ENCODE measurements at regions not wholly inside any gene's neighbourhood (a gene's known extent, or its start where the extent isn't known, plus 50 kb on each side); places are given as distances from the start of the nearest gene placed in this dataset.

- H3K79me2 ChIP-seq (ENCODE audit: insufficient read depth, low read length): no peaks in the 10 kb centered on the region
- H2AFZ ChIP-seq (ENCODE audit: insufficient read depth, low read depth, low read length, poor library complexity, severe bottlenecking): peak overlapping the region; percentile 2
- Mint-ChIP-seq H3K4me3 (no peak overlapping the region), H3K4me1 (no peaks in the 10 kb centered on the region), H3K9me3 (no peaks in the 10 kb centered on the region), H3K27ac (no peak overlapping the region), H3K36me3 (no peaks in the 10 kb centered on the region), H3K27me3 (ENCODE audit: low read depth in 3 of 3) (peaks cover 4 to 21% (median 12%) of the 10 kb centered on the region in 3 donors)
- TF ChIP-seq CTCF (IDR thresholded peaks at IDR 0.05): no peak
- no peak for DNase-seq
- no peak overlapping the region for H3K4me3 ChIP-seq (replicated peaks in 1 of 3; ENCODE audit: low read depth in 2 of 3, low read length in 3 of 3)
- no peaks in the 10 kb centered on the region for H4K20me1 ChIP-seq (ENCODE audit: insufficient read depth, low read length)
- peaks cover 0 to 4% of the 10 kb centered on the region in 2 donors for H3K27me3 ChIP-seq (ENCODE audit: control insufficient read depth in 2 of 2, insufficient read depth in 2 of 2, low read length in 2 of 2)
- no peak overlapping the region for H3K4me2 ChIP-seq (replicated peaks; ENCODE audit: extremely low read depth, low read length, poor library complexity, severe bottlenecking)
- 100% methylated on average over 2 of the region's 8 CpGs for WGBS (ENCODE audit: insufficient coverage)
- intact Hi-C loops (cut with micrococcal nuclease): no loop called here
- no peak overlapping the region for H3K27ac ChIP-seq (ENCODE audit: low read depth in 1 of 2, low read length in 2 of 2)
- H3K9ac ChIP-seq (ENCODE audit: insufficient read depth, low read length, poor library complexity, severe bottlenecking): no peak overlapping the region
- no peaks in the 10 kb centered on the region for H3K4me1 ChIP-seq (ENCODE audit: control insufficient read depth in 1 of 2, insufficient read depth in 2 of 2, low read length in 2 of 2)
- H3K9me3 ChIP-seq (replicated peaks in 1 of 2; ENCODE audit: control insufficient read depth in 1 of 2, insufficient read depth in 1 of 2, low read length in 2 of 2): no peaks in the 10 kb centered on the region
- H3K36me3 ChIP-seq (replicated peaks in 1 of 2; ENCODE audit: control insufficient read depth in 1 of 2, insufficient read depth in 2 of 2, low read length in 2 of 2): no peaks in the 10 kb centered on the region
These were observed 63.0 kb upstream of the CALM2 start for GRCh38 chr2:47239119-47239969.

GRCh38 chr2:47238638-47239037 is 62.3 kb upstream of the CALM2 start:
- Histone ChIP-seq H3K27me3 (ENCODE audit: control insufficient read depth in 2 of 2, insufficient read depth in 2 of 2, low read length in 2 of 2) (peaks cover 0 to 4% of the 10 kb centered on the region in 2 donors), H3K4me1 (ENCODE audit: control insufficient read depth in 1 of 2, insufficient read depth in 2 of 2, low read length in 2 of 2) (no peaks in the 10 kb centered on the region), H3K9me3 (replicated peaks in 1 of 2; ENCODE audit: control insufficient read depth in 1 of 2, insufficient read depth in 1 of 2, low read length in 2 of 2) (no peaks in the 10 kb centered on the region), H3K9ac (ENCODE audit: insufficient read depth, low read length, poor library complexity, severe bottlenecking) (no peak overlapping the region), H4K20me1 (ENCODE audit: insufficient read depth, low read length) (no peaks in the 10 kb centered on the region), H3K79me2 (ENCODE audit: insufficient read depth, low read length) (no peaks in the 10 kb centered on the region), H2AFZ (ENCODE audit: insufficient read depth, low read depth, low read length, poor library complexity, severe bottlenecking) (no peak overlapping the region), H3K4me3 (replicated peaks in 1 of 3; ENCODE audit: low read depth in 2 of 3, low read length in 3 of 3) (no peak overlapping the region), H3K27ac (ENCODE audit: low read depth in 1 of 2, low read length in 2 of 2) (no peak overlapping the region), H3K4me2 (replicated peaks; ENCODE audit: extremely low read depth, low read length, poor library complexity, severe bottlenecking) (no peak overlapping the region), H3K36me3 (replicated peaks in 1 of 2; ENCODE audit: control insufficient read depth in 1 of 2, insufficient read depth in 2 of 2, low read length in 2 of 2) (no peaks in the 10 kb centered on the region)
- intact Hi-C loops (cut with micrococcal nuclease): no loop called here
- Mint-ChIP-seq H3K36me3 (no peaks in the 10 kb centered on the region), H3K27me3 (ENCODE audit: low read depth in 3 of 3) (peaks cover 4 to 20% (median 12%) of the 10 kb centered on the region in 3 donors), H3K4me3 (no peak overlapping the region), H3K27ac (no peak overlapping the region), H3K9me3 (no peaks in the 10 kb centered on the region), H3K4me1 (no peaks in the 10 kb centered on the region)
- WGBS (ENCODE audit: insufficient coverage): 80% methylated on average over 1 of the region's 1 CpG
- no peak for TF ChIP-seq CTCF (IDR thresholded peaks at IDR 0.05)
- no peak for DNase-seq

All from CD14-positive monocyte (primary cell).